ENCODE measurements at regions not wholly inside any gene's neighbourhood (a gene's known extent, or its start where the extent isn't known, plus 50 kb on each side); places are given as distances from the start of the nearest gene placed in this dataset.
"Not testable (repeated sequence)": the region's sequence is repeated elsewhere in the genome, so short reads cannot be mapped to it uniquely, and the experiment has no call there.

- TF ChIP-seq POLR2A, CTCF (IDR thresholded peaks at IDR 0.05): not testable (repeated sequence)
Observed at GRCh38 chr6:60444532-60444931, 1841.5 kb downstream of the KHDRBS2 start.
